ENCODE measurements at regions not wholly inside any gene's neighbourhood (a gene's known extent, or its start where the extent isn't known, plus 50 kb on each side); places are given as distances from the start of the nearest gene placed in this dataset.

GRCh38 chr12:84636801-84637290 is 275.8 kb downstream of the SLC6A15 start:
- H3K36me3 ChIP-seq (ENCODE audit: insufficient read depth): no peaks in the 10 kb centered on the region
- no peak overlapping the region for H3K27ac ChIP-seq (ENCODE audit: low read depth)
- no peak overlapping the region for H3K4me3 ChIP-seq (ENCODE audit: low read depth, low read length)
- DNase-seq (ENCODE audit: extremely low spot score): no peak
- no peaks in the 10 kb centered on the region for H3K4me1 ChIP-seq (ENCODE audit: insufficient read depth)

GRCh38 chr12:84634526-84634925 is 278.1 kb downstream of the SLC6A15 start:
- no peak overlapping the region for H3K4me3 ChIP-seq (ENCODE audit: low read depth, low read length)
- DNase-seq (ENCODE audit: extremely low spot score): no peak
- 92% methylated on average over 4 of the region's 4 CpGs for WGBS
- no peak overlapping the region for H3K27ac ChIP-seq (ENCODE audit: low read depth)
- H3K4me1 ChIP-seq (ENCODE audit: insufficient read depth): no peaks in the 10 kb centered on the region
- no peaks in the 10 kb centered on the region for H3K36me3 ChIP-seq (ENCODE audit: insufficient read depth)

- no peak overlapping the region for H3K27ac ChIP-seq (ENCODE audit: low read depth)
These were observed 280.0 kb downstream of the SLC6A15 start for GRCh38 chr12:84632556-84632955.

GRCh38 chr12:84631020-84631419 is 281.6 kb downstream of the SLC6A15 start:
- no peak for DNase-seq (ENCODE audit: extremely low spot score)
- Histone ChIP-seq H3K36me3 (ENCODE audit: insufficient read depth) (no peaks in the 10 kb centered on the region), H3K27ac (ENCODE audit: low read depth) (no peak overlapping the region), H3K4me1 (ENCODE audit: insufficient read depth) (no peaks in the 10 kb centered on the region), H3K4me3 (ENCODE audit: low read depth, low read length) (no peak overlapping the region)

More at GRCh38 chr12:84632556-84632955, 280.0 kb downstream of the SLC6A15 start:
- WGBS: 82% methylated on average over 4 of the region's 4 CpGs
- no peak overlapping the region for H3K4me3 ChIP-seq (ENCODE audit: low read depth, low read length)
- DNase-seq (ENCODE audit: extremely low spot score): no peak
- no peaks in the 10 kb centered on the region for H3K36me3 ChIP-seq (ENCODE audit: insufficient read depth)
- H3K4me1 ChIP-seq (ENCODE audit: insufficient read depth): no peaks in the 10 kb centered on the region

GRCh38 chr12:84627593-84627992 is 285.0 kb downstream of the SLC6A15 start:
- H3K4me3 ChIP-seq (ENCODE audit: low read depth, low read length): no peak overlapping the region
- no peak overlapping the region for H3K27ac ChIP-seq (ENCODE audit: low read depth)
- H3K36me3 ChIP-seq (ENCODE audit: insufficient read depth): no peaks in the 10 kb centered on the region
- 79% methylated on average over 3 of the region's 3 CpGs for WGBS
- H3K4me1 ChIP-seq (ENCODE audit: insufficient read depth): no peaks in the 10 kb centered on the region
- DNase-seq (ENCODE audit: extremely low spot score): no peak

- DNase-seq (ENCODE audit: extremely low spot score): no peak
- no peaks in the 10 kb centered on the region for H3K36me3 ChIP-seq (ENCODE audit: insufficient read depth)
- no peaks in the 10 kb centered on the region for H3K4me1 ChIP-seq (ENCODE audit: insufficient read depth)
- no peak overlapping the region for H3K27ac ChIP-seq (ENCODE audit: low read depth)
- H3K4me3 ChIP-seq (ENCODE audit: low read depth, low read length): no peak overlapping the region
- WGBS: 91% methylated on average over 1 of the region's 1 CpG
These were observed 288.0 kb downstream of the SLC6A15 start for GRCh38 chr12:84624601-84625000.

- no peak overlapping the region for H3K27ac ChIP-seq (ENCODE audit: low read depth)
- no peak for DNase-seq (ENCODE audit: extremely low spot score)
- no peak overlapping the region for H3K4me3 ChIP-seq (ENCODE audit: low read depth, low read length)
- H3K36me3 ChIP-seq (ENCODE audit: insufficient read depth): no peaks in the 10 kb centered on the region
- 73% methylated on average over 5 of the region's 5 CpGs for WGBS
- H3K4me1 ChIP-seq (ENCODE audit: insufficient read depth): no peaks in the 10 kb centered on the region
These were observed 293.5 kb downstream of the SLC6A15 start for GRCh38 chr12:84619053-84619571.

- Histone ChIP-seq H3K4me1 (ENCODE audit: insufficient read depth) (no peaks in the 10 kb centered on the region), H3K36me3 (ENCODE audit: insufficient read depth) (no peaks in the 10 kb centered on the region), H3K4me3 (ENCODE audit: low read depth, low read length) (no peak overlapping the region), H3K27ac (ENCODE audit: low read depth) (no peak overlapping the region)
- no peak for DNase-seq (ENCODE audit: extremely low spot score)
- WGBS: 92% methylated on average over 1 of the region's 1 CpG
These were observed 305.3 kb downstream of the SLC6A15 start for GRCh38 chr12:84607170-84607819.

GRCh38 chr12:84605983-84606382 is 306.6 kb downstream of the SLC6A15 start:
- H3K4me1 ChIP-seq (ENCODE audit: insufficient read depth): no peaks in the 10 kb centered on the region
- no peak overlapping the region for H3K4me3 ChIP-seq (ENCODE audit: low read depth, low read length)
- H3K36me3 ChIP-seq (ENCODE audit: insufficient read depth): no peaks in the 10 kb centered on the region
- WGBS: 95% methylated on average over 2 of the region's 2 CpGs
- DNase-seq (ENCODE audit: extremely low spot score): no peak
- no peak overlapping the region for H3K27ac ChIP-seq (ENCODE audit: low read depth)

- no peak overlapping the region for H3K27ac ChIP-seq (ENCODE audit: low read depth)
- no peak for DNase-seq (ENCODE audit: extremely low spot score)
- no peak overlapping the region for H3K4me3 ChIP-seq (ENCODE audit: low read depth, low read length)
- H3K36me3 ChIP-seq (ENCODE audit: insufficient read depth): no peaks in the 10 kb centered on the region
- no peaks in the 10 kb centered on the region for H3K4me1 ChIP-seq (ENCODE audit: insufficient read depth)
These were observed 308.0 kb downstream of the SLC6A15 start for GRCh38 chr12:84604551-84604950.

GRCh38 chr12:84603484-84604248 is 308.9 kb downstream of the SLC6A15 start:
- H3K27ac ChIP-seq (ENCODE audit: low read depth): no peak overlapping the region
- no peaks in the 10 kb centered on the region for H3K4me1 ChIP-seq (ENCODE audit: insufficient read depth)
- 74% methylated on average over 2 of the region's 2 CpGs for WGBS
- no peaks in the 10 kb centered on the region for H3K36me3 ChIP-seq (ENCODE audit: insufficient read depth)
- DNase-seq (ENCODE audit: extremely low spot score): no peak
- H3K4me3 ChIP-seq (ENCODE audit: low read depth, low read length): no peak overlapping the region

- Histone ChIP-seq H3K36me3 (ENCODE audit: insufficient read depth) (no peaks in the 10 kb centered on the region), H3K4me1 (ENCODE audit: insufficient read depth) (no peaks in the 10 kb centered on the region), H3K4me3 (ENCODE audit: low read depth, low read length) (no peak overlapping the region), H3K27ac (ENCODE audit: low read depth) (no peak overlapping the region)
- 79% methylated on average over 3 of the region's 3 CpGs for WGBS
- DNase-seq (ENCODE audit: extremely low spot score): no peak
These were observed 311.1 kb downstream of the SLC6A15 start for GRCh38 chr12:84601483-84601882.

GRCh38 chr12:84599539-84599938 is 313.1 kb downstream of the SLC6A15 start:
- 49% methylated on average over 2 of the region's 2 CpGs for WGBS
- Histone ChIP-seq H3K4me1 (ENCODE audit: insufficient read depth) (no peaks in the 10 kb centered on the region), H3K4me3 (ENCODE audit: low read depth, low read length) (no peak overlapping the region), H3K27ac (ENCODE audit: low read depth) (no peak overlapping the region), H3K36me3 (ENCODE audit: insufficient read depth) (no peaks in the 10 kb centered on the region)
- DNase-seq (ENCODE audit: extremely low spot score): no peak

- no peak for DNase-seq (ENCODE audit: extremely low spot score)
- WGBS: 87% methylated on average over 2 of the region's 2 CpGs
- Histone ChIP-seq H3K4me1 (ENCODE audit: insufficient read depth) (no peaks in the 10 kb centered on the region), H3K27ac (ENCODE audit: low read depth) (no peak overlapping the region), H3K36me3 (ENCODE audit: insufficient read depth) (no peaks in the 10 kb centered on the region), H3K4me3 (ENCODE audit: low read depth, low read length) (no peak overlapping the region)
These were observed 316.3 kb downstream of the SLC6A15 start for GRCh38 chr12:84596266-84596665.
